ENCODE measurements at regions not wholly inside any gene's neighbourhood (a gene's known extent, or its start where the extent isn't known, plus 50 kb on each side); places are given as distances from the start of the nearest gene placed in this dataset.

DNA sequence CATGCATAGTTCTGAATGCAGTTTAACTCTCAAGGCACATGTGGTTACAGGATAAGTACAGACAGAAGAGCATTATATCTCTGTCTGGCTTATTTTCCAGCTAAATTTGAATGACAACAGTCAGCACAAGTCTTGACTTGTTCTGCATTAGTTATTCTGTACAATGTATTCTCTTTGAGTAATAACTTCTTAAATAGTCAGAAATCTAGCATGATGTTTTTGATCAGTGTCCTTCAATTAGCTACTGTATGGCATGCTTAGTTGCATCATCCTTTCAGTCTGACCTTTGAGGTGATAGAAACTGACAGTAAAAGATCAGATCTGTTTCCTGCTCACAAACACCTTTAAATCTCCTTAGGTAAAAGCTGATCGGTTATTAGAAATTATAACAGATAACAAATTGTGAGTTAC is 118.1 kb downstream of the ARL4A start:
- TF ChIP-seq, protein P1, sequence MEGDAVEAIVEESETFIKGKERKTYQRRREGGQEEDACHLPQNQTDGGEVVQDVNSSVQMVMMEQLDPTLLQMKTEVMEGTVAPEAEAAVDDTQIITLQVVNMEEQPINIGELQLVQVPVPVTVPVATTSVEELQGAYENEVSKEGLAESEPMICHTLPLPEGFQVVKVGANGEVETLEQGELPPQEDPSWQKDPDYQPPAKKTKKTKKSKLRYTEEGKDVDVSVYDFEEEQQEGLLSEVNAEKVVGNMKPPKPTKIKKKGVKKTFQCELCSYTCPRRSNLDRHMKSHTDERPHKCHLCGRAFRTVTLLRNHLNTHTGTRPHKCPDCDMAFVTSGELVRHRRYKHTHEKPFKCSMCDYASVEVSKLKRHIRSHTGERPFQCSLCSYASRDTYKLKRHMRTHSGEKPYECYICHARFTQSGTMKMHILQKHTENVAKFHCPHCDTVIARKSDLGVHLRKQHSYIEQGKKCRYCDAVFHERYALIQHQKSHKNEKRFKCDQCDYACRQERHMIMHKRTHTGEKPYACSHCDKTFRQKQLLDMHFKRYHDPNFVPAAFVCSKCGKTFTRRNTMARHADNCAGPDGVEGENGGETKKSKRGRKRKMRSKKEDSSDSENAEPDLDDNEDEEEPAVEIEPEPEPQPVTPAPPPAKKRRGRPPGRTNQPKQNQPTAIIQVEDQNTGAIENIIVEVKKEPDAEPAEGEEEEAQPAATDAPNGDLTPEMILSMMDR (IDR thresholded peaks at IDR 0.05), result no peak
- no peak for TF ChIP-seq EZH2 (IDR thresholded peaks at IDR 0.05; ENCODE audit: borderline replicate concordance, insufficient read depth, low read depth, low read length, poor library complexity, severe bottlenecking)
